HEK293T (cell line): ENCODE measurements at regions not wholly inside any gene's neighbourhood (a gene's known extent, or its start where the extent isn't known, plus 50 kb on each side); places are given as distances from the start of the nearest gene placed in this dataset.

Source experiments
- BHLHE40 ChIP-seq: fragments of 450-650 bp; IDR thresholded peaks from 2 replicates; pipeline ENCODE4 v1.6.1; 2016; ENCODE audit warnings: mild to moderate bottlenecking, moderate library complexity, borderline replicate concordance
- CTBP1 ChIP-seq: fragments of 450-650 bp; IDR thresholded peaks from 2 replicates; pipeline ENCODE4 v1.6.1; 2016; ENCODE audit warnings: borderline replicate concordance
- FOXA1 ChIP-seq: fragments of 450-650 bp; IDR thresholded peaks from 2 replicates; pipeline ENCODE4 v1.6.1; 2016; ENCODE audit warnings: mild to moderate bottlenecking
- FOXK2 ChIP-seq: fragments of 450-650 bp; IDR thresholded peaks from 2 replicates; pipeline ENCODE4 v1.6.1; 2016; ENCODE audit warnings: mild to moderate bottlenecking
- FOXM1 ChIP-seq: fragments of 450-650 bp; IDR thresholded peaks from 2 replicates; pipeline ENCODE4 v1.6.1; 2017; ENCODE audit warnings: mild to moderate bottlenecking, borderline replicate concordance
- HDGF ChIP-seq: fragments of 450-650 bp; IDR thresholded peaks from 2 replicates; pipeline ENCODE4 v1.6.1; 2017; ENCODE audit warnings: antibody characterized with exemption, borderline replicate concordance
- L3MBTL2 ChIP-seq: fragments of 450-650 bp; conservative IDR thresholded peaks from 2 replicates; pipeline ENCODE4 v1.6.1; 2016; ENCODE audit warnings: mild to moderate bottlenecking
- NFRKB ChIP-seq: fragments of 450-650 bp; IDR thresholded peaks from 2 replicates; pipeline ENCODE4 v1.6.1; 2016; ENCODE audit warnings: mild to moderate bottlenecking, moderate library complexity
- PKNOX1 ChIP-seq: fragments of 450-650 bp; IDR thresholded peaks from 2 replicates; pipeline ENCODE4 v1.6.1; 2016
- SP1 ChIP-seq: fragments of 450-650 bp; IDR thresholded peaks from 2 replicates; pipeline ENCODE4 v1.6.1; 2017
- SUZ12 ChIP-seq: fragments of 450-650 bp; IDR thresholded peaks from 2 replicates; pipeline ENCODE4 v1.6.1; 2016; ENCODE audit warnings: mild to moderate bottlenecking
- TARDBP ChIP-seq: fragments of 450-650 bp; IDR thresholded peaks from 2 replicates; pipeline ENCODE4 v1.6.1; 2016
- ZNF384 ChIP-seq: fragments of 450-650 bp; IDR thresholded peaks from 2 replicates; pipeline ENCODE4 v1.6.1; 2016

- TF ChIP-seq FOXK2 = no peak
- TF ChIP-seq BHLHE40 = no peak
- TF ChIP-seq L3MBTL2 = no peak
- TF ChIP-seq FOXA1 = no peak
- TF ChIP-seq CTBP1 = no peak
- no peak for TF ChIP-seq SP1
- TF ChIP-seq ZNF384 = no peak
- TF ChIP-seq TARDBP = no peak
- TF ChIP-seq FOXM1 = no peak
- no peak for TF ChIP-seq HDGF
- no peak for TF ChIP-seq PKNOX1
- no peak for TF ChIP-seq NFRKB
- TF ChIP-seq SUZ12 = no peak
Measured at GRCh38 chr3:124229420-124229819, 237.5 kb upstream of the ROPN1 start.
